GM21423 (cell line): ENCODE measurements at regions not wholly inside any gene's neighbourhood (a gene's known extent, or its start where the extent isn't known, plus 50 kb on each side); places are given as distances from the start of the nearest gene placed in this dataset.
"Not testable (repeated sequence)": the region's sequence is repeated elsewhere in the genome, so short reads cannot be mapped to it uniquely, and the experiment has no call there.

Source experiments
- ATAC-seq: cut with Tn5 transposase; IDR thresholded peaks from one replicate; pipeline ENCODE4 v1.9.1; 2021; ENCODE audit warnings: mild to moderate bottlenecking, moderate library complexity; ENCODE audit not compliant: unreplicated experiment

DNA sequence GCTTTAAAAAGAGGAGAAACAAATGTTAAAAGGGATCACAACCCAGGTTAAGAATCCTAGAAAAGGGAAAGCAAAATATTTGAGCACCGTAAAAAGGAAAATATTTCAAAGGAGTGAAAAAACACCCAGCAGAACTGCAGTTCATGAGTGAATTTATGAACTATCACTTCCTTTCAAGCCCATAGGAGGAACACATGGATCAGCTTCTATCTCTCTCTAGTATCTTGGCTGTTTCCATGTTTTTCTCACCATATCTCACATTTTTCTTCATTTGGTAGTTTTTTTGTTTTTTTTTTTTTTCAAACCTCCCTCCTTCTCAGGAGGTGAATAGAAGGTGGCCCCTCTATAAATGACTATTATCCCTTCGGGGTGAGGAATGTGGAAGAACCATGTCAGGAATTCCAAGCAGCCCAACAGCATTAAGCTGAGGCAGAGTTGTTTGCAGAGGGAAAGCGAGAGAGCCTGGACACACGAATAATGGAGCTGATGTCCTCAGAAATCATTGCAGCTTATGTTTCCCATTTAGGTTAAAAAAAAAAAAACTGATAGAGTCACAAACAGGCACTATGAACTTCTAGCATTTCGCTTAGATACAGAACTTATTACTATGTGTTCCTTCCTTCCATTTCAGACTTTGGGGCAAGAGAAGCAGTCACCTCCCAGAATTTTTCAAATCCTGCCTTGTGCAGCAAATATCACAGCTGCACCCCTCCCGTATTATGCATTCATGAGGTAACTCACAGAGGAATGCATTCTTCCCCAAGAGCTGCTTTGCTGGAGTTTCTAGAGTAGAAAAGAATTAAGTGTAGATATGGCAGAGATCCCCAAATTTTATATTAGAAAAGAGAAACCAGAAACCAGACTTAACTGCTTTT is 315.6 kb downstream of the IRS1 start:
- ATAC-seq = no peak

DNA sequence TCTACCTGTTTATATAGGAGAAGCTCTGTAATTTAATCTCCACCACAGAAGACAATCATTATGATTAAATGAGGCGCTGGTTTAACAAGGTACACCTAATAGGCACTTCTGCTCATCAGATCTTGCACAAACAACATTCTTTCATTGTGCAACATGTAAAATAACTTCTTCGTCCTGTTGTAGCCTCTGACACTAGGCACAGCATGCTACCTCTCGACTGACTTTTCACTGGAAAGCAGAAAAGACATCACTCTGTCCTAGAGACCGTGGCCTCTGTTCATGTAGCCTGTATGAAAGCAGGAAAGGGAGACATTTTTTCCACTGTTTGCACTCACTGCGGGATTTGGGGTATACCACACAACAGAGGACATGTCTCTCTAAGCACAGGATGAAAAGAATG is 316.5 kb downstream of the IRS1 start:
- no peak for ATAC-seq

DNA sequence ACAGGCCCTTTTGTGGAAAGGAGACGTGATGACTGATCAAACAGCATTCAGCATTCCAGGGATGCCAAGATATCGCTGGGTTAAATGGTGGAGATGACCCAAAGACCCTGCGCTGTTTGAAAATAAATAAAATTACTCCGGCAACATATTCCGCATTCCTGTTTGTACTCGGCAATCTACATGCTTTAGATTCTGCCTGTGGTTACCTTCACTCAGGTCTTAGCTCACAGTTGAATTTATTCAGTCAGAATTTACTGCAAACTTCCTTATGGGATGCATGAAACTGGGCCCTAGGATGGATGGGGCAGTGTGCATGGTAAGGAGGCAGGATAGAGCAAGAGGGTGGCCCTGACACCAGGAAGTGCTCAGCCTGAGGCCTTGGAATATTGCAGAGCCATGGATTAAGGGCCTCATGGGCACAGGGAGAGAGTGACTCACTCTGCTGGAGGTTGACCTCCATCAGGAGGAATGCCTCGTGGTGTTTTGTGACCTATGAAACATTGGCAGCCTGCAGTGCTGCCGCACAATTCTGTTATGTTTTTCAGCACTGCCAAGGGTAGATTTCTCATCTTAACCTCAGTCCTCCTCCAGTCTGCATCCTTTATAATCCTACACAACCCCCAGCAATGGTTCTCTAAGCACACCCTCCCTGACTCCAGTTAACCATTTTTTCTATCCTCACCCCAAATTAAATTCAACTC is 321.4 kb downstream of the IRS1 start:
- no peak for ATAC-seq

DNA sequence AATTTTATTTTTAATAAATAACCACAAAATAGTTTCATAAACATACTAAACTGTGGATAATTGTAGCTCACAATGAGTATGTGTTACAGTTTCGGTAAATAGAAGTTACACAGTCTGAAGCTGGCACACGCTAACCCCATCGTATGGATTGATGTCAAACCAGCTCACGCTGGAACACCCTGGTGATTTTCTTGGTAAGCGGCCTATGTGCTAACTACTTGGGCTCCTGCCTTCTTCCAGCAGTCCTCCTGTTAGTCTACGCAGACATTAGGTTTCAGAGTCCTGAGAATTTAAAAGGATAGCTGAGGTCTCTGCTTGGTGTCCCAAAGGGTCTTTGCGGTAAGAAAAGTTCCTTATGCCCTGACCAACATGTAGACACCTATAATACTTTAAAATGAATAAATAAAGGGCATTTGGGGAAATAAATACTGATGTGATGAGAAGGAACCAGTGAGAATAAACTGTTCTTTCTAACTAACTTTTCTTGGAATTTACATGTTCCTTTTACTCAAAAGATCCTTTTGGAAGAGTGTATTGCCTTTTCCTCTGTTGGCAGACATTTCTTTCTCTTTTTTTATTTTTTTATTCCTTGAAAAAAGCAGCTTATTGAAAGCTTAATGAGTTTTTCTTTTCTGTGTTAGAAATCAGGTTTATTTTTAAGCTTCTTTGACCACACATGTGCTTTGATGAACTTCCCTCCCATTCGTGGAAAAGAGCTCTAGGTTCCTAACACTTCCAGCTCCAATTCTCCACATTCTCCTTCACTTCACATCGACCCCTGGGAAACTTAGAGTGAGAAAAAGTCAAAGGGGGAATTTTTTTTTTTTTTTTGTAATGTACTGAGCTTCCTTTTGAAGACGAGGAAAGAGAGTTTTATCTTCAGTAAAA is 322.2 kb downstream of the IRS1 start:
- no peak for ATAC-seq

DNA sequence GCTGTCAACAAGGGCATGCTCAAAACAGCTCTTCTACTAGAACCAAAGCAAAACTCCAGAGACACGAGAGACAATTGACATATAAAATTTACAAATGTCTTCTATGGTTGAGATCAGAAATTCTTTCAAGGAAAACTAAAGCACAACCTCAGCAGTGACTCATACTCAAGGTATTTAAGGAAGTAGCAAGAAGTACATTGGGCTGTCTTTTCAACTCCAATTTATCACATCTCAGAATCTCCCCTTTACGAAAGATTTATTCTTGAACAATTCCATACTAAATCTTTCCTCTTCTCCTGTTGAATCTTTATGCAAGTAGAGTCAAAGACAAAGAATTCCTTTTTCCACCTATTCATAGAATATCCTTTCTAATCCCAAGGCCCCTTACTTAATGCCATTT is 324.0 kb downstream of the IRS1 start:
- no peak for ATAC-seq

DNA sequence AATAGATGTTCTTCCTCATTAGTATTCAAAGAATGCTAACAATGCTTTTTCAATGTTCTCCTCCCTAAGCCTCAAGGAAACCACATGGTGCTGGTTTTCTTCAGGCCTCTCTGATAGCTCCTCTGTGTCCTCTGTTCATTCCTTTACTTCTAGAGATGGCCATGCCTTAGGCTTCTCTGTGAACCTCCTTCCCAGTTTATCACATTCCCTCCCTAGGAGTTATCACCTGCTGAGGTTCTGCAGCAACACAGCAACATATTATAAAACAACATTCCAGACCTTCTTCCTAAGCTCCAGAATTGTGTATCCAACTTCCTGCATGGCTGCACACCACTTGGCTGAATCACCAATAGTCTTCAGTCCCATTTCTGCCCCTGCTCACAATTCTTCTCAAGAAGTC is 325.5 kb downstream of the IRS1 start:
- no peak for ATAC-seq

DNA sequence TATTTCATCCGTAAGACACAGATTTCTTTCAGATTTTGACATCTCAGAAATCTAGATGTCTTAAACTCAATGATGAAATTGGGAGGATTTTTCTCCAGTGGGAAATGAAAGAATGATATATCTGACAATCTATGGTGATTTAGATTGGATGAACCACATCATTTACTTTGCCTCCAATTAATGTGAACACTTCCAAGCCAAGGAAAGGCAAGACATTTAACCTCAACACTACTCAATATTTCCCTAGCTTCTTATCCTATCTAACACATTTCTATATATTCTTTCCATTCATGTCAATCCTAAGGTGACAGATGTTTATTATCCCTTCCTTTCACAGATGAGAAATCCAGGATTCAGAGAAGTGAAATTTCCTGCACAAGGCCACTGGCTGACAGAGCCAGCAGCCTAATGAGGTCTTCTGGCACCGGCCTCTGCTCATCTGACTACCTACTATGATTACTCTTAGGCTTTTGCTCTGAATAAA is 327.6 kb downstream of the IRS1 start:
- ATAC-seq = no peak

DNA sequence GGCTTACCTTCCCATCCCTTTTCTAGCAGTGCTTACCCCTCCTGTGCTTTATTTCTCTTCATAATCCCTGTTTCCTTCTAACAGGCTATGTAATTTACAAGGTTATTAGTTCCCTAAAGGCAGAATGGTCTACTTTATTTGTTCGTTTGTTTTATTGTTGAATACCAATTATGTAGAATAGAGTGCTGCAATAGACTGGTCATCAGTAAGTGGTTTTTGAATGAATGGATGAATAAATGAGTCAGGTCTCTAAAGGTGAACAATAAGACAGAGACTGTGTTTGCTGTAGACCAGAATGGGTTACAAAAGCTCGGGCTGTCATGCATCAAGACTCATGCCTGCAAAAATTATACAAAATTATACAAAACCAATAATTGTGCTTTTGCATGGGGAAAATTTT is 332.0 kb downstream of the IRS1 start:
- ATAC-seq = no peak

DNA sequence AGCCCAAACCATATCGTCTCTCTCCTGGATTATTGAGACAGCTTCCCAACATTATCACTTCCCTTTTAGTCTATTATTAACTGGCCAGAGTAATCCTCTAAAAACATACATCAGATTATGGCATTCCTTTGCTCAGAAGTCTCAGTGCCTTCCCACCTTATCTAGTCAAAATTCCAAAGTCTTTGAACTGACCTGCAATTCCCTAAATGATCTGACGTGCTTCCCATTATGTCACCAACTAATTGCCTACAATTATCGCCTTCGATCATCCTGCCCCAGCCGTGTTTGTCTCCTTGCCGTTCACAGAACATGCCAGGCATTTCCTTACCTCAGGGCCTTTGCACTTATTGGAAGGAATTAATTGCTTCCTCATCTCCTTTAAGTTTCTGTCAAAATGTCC is 332.4 kb downstream of the IRS1 start:
- ATAC-seq = no peak

DNA sequence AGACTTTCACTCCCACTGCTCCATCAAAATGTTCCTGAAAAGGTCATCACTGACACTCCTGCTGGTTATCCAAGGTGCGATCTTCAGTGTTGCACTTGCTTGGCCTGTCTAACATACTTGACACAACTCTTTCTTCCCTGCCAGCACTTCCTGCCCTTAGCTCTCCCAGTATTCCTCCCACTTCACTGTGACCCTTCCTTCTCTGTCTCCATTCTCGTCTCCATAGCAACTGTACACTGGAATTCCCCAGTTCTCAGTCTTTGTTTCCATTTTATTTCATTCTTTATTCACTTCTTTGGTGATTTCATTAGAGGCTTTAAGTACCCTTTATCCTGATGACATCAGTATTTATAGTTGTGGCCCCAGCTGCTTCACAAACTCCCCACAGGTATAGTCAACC is 333.0 kb downstream of the IRS1 start:
- ATAC-seq = no peak

DNA sequence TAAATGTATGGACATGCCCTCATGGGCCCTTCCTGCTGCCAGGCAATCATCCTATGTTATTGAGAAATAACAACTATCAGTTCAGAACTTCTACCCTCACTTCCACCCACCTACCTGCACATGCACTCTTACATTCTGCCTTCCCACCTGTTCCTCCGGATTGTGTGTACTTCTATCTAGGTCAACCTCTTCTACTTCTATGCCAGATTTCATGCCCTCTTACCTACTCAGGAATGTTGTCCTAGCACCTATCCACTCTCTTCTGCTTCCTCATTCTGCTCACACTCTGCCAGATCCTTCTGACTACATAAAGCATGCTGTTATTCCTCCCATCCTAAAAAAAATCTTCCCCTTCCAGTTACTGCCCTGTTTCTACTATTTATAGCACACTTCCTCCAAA is 333.5 kb downstream of the IRS1 start:
- ATAC-seq = no peak

DNA sequence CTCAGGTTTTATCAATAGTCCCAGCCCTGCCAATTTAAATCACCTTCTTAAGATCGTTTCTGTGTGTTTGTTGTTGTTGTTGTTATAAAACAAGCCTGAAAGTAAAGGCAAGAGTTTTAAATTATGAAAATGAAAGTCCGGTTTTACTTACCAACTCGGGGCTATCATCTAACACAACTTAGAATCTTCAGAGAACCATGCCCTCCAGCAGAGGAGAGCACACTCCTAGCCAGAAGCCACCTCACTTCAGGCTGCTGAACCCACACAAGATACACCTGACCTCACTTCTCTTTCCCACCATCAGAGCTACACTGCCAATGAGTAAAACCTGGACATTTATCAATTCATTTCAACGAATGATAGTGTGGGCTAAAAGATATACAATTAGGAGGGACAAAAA is 335.2 kb downstream of the IRS1 start:
- ATAC-seq = no peak

DNA sequence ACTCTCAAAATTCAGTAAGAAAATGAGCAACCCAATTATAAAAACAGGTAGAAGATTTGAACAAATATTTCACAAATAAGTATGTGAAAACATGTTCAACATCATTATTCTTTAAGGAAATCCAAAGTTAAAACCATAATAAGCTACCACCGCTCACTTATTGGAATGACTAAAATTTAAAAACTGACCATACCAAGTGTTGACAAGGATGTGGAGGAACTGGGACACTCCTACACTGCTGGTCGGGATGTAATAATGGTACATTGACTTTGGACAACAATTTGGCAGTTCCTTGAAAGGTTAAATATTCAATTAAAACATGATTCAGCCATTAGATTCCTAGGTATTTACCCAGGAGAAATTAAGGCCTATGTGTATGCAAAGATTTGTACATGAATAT is 336.5 kb downstream of the IRS1 start:
- no peak for ATAC-seq

DNA sequence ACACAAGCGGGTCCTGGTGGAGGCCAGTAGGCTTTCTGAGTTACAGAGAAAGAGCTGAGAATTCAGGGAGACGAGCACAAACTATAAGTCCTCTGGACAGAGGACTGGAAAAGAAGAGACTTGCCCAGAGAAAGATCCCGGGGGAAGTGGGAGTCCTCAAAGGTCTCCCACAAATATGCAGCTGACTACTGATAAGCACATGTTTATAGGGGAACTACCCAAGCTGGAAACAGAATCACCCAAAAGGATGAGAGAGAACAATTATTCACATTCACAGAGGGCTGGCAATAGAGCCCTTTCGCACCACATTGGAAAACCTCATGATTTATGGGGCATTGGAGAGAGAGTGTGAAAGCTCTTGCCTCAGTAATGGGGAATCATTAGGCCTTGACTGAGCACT is 337.6 kb downstream of the IRS1 start:
- no peak for ATAC-seq

DNA sequence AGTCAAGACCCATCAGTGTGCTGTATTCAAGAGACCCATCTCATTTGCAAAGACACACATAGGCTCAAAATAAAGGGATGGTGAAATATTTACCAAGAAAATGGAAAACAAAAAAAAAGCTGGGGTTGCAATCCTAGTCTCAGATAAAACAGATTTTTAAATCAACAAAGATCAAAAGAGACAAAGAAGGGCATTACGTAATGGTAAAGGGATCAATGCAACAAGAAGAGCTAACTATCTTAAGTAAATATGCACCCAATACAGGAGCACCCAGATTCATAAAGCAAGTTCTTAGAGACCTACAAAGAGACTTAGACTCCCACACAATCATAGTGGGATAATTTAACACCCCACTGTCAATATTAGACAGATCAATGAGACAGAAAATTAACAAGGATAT is 343.5 kb downstream of the IRS1 start:
- not testable (repeated sequence) for ATAC-seq

DNA sequence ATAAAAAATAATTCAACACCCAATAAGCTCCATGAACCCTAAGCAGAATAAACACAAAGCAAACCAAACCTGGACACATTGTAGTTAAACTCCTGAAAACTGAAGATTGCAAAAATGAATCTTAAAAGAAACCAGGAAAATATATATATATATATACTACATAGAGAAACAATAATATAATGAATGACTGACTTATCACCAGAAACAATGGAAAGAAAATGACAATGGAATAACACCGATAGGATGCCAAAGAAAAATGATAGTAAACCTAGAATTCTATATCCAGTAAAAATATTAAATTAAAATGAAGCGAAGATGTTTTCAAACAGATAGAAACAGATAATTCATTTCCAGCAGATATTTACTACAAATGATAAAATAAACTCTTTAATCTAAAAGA is 346.9 kb downstream of the IRS1 start:
- no peak for ATAC-seq

DNA sequence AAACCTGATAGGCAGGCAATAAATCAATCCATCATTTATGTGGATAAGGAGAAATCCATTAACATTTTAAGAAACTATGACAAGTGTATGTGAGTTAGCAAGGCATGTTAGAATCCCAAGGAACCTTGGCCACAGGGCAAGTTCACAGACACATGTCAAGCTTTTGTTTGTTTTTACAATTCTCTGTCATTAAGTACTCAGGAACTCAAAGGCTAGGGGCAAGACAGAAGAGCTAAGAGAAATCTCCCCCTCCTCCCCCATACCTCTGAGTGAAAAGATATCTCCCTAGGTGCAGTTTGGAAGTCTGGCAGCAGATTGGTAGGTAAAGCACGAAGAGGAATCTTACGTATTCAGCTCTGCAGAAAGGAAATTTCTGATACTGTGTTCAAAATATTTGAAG is 348.1 kb downstream of the IRS1 start:
- ATAC-seq = no peak

DNA sequence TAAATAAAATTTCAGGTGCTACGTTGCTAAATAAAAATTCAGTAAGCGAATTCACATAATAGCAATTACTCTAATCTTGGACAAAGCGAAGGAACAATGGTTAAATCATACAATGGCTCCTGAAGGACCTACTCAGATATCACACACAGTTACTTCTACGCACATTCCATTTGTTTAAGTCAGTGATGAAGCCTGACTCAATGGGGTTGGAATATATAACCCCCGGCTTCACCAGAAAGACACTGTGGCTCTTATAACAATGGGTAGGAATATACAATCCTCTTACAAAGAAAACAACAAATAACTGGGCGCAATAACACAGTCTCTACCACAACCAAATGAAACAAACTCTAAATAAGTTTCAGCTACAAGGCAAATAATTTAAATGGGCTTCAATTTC is 349.5 kb downstream of the IRS1 start:
- no peak for ATAC-seq

DNA sequence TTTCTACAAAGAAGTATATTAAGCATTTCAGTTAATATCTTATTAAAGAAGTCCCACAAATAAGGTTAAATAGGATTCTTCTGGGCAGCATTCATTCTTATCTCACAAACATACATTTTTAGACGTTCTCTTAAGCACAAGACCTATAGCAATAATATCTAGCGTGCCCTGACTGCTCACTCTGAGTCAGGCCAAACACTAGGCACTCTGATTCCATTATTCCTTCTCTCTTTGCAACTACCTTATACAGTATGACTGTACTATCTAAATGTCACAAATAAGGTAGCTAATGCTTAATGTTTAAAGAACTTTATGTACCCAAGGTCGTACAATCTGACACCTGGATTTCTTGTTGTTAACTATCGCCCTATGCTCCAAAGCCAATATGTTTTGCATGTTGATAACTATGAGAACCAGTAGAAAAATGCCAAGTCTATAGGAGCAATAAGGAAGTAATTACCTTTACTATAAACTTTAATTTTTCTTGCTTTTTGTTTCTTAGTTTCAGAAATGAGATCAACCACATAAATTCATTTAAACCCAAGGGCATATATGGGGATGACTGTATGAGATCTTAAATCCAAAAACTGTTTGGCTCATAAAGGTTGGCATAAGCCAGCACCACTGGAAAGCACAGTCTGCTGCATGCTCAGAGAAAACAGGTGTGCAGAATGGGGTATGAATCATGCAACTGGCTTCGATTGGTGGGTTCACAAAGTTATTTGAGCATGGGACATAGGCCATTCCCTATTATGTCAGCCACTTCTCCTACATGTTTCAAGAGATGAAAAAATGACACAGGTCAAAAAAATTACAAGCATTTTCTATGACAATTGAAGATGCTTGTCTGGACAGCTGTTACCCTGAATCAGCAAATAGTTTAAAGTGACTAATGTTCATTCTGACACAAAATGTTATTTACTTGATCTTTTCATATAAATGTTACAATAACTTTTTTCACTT is 352.0 kb downstream of the IRS1 start:
- ATAC-seq = no peak

DNA sequence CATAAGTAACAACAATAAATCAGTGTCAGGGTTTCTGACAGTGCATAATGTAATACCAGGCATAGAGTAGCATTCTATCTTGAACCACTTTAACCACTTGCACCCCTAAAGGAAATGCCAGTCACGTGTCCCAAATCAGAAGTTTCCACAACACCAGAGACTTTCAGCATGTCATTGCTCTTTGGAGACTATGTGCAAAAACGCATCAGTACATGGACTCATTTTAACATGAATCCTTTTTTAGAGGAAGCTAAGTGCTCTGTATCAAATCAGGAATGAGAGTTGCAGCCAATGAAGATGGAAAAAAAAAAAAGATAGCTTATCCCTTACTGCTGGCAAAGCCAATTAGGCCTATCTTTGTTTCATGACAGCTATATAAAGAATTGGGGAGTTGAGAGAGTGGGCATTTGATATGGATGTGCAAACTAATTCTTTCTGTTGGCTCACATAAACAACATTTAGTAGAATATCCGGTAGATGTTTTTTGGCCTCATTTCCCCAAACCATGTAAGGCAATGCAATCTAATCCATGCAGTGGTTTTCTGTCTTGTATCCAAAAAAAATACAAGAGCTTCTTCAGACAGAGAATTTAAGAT is 353.1 kb downstream of the IRS1 start:
- ATAC-seq = no peak
